ENCODE measurements at regions not wholly inside any gene's neighbourhood (a gene's known extent, or its start where the extent isn't known, plus 50 kb on each side); places are given as distances from the start of the nearest gene placed in this dataset.

GRCh38 chr12:128114485-128114884 is 152.5 kb upstream of the TMEM132C start:
- TF ChIP-seq POLR2A (IDR thresholded peaks at IDR 0.05) (no peak), CTCF (IDR thresholded peaks at IDR 0.05) (no peak)
